ENCODE measurements at regions not wholly inside any gene's neighbourhood (a gene's known extent, or its start where the extent isn't known, plus 50 kb on each side); places are given as distances from the start of the nearest gene placed in this dataset.

GRCh38 chr21:17427157-17427556 lies 85.7 kb upstream of the CXADR start:
- no peak for DNase-seq (ENCODE audit: low read depth in 2 of 2, low spot score in 1 of 2)

- DNase-seq (ENCODE audit: low read depth in 2 of 2, low spot score in 1 of 2) = no peak
Observed at GRCh38 chr21:17427831-17428483, 84.9 kb upstream of the CXADR start.

DNA sequence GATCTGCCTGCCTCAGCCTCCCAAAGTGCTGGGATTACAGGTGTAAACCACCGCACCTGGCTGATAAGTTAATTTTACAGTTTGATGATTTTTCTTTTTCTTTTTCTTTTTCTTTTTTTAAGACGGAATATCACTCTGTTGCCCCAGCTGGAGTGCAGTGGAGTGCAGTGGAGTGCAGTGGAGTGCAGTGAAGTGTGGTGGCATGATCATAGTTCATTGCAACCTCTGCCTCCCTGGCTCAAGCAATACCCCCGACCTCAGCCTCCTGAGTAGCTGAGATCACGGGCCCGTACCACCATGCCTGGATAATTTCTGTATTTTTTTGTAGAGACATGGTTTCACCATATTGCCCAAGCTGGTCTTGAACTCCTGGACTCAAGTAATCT lies 84.4 kb upstream of the CXADR start:
- DNase-seq (ENCODE audit: low read depth in 2 of 2, low spot score in 1 of 2) = no peak

DNA sequence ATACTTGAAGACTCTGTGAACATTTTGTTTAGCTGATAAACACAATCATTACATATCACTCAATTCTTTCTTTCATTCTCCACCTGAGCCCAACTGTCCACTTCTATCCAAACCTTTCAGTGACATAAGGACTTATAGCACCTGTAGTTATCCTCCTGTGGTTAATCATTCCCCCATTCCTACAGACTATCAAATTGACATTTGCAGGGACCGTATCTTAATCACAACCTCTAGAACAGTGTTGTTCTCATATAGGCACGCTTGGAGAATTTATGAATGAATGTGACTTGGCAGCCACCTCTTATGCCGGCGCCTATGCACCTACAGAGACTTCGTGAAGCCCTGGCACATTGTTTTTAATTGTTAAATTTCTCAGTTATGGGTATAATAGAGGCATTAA lies 83.9 kb upstream of the CXADR start:
- no peak for DNase-seq (ENCODE audit: low read depth in 2 of 2, low spot score in 1 of 2)

DNA sequence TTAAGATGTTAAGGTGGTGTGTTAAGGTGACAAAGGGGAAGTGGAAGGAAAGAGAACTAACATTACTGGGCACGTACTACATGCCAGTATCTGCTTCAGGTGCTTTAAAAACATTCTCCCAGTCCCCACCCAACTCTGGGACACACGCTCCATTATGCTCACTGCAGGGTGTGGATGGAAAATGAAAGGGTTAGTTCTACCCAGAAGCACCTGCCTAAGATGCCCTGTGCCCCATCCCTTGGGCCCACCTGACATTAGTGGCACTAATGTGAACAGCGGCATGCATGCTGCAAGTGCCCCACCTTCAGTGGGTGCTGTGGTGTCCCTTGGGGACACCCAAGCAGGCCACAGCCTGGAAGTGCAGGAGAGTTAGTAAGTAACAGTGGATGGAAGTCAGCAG lies 82.9 kb upstream of the CXADR start:
- no peak for DNase-seq (ENCODE audit: low read depth in 2 of 2, low spot score in 1 of 2)

- no peak for DNase-seq (ENCODE audit: low read depth in 2 of 2, low spot score in 1 of 2)
Observed at GRCh38 chr21:17432732-17433057, 80.1 kb upstream of the CXADR start.

DNA sequence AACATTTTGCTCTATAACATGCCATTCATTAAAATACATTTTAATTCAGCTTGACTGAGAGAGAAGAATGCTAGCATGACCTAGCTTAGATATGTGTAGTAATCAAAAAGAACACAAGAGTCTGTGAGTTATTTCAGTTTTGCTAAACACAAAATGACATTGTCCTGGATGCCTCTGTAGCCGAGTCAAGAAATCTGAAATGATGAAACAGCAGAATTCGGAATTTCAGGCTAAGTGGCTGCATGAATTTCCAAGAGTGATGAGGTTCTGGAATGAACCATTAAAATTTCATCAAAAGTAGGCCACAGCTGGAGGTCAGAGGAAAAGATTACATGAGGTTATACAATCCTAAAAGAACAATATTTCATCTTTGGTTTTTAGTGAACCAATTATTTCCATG lies 79.1 kb upstream of the CXADR start:
- no peak for DNase-seq (ENCODE audit: low read depth in 2 of 2, low spot score in 1 of 2)

DNA sequence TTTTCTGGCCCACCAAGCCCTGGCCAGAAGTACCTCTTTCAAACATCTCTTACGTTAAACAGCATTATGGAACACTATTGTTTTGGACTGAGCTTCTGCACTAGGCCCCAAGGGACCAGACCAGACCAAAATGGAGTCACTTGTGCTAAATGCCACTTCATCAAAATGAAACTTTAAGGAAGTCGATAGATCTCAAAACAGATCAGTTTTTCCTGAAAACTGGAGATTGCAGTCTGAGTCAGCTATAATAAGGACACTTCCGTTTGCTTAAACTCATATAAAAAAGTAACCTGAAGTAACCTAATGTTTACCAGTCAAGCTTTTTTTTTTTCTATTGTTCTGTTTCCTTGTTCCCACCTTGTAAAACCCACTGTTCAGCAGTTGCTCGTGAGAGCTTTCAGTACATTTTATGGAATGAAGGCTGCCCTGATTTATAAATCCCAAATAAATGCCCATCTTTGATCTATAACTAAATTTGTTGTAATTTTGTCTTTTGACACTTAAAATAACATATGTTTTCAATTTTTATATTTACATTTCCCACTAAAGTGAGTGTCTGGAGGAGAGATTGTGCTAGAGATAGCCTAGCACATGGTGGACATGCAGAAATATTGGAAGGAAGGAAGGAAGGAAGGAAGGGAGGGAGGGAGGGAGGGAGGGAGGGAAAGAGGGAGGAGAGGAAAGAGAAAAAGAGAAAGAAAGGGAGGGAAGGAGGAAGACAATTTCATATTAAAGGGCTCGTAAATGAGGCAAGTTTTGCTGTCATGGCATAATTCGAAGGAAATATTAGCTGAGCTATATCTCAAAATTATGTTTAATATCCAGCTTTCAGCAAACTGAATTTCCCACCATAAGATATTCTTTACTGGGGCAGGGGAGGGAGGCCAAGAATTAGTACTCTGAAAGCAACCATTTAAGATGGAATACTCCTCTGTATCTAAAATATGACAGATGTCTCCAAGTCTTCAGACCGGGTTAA lies 77.0 kb upstream of the CXADR start:
- DNase-seq (ENCODE audit: low read depth in 2 of 2, low spot score in 1 of 2) = no peak

GRCh38 chr21:17436626-17437111 lies 76.2 kb upstream of the CXADR start:
- no peak for DNase-seq (ENCODE audit: low read depth in 2 of 2, low spot score in 1 of 2)

DNA sequence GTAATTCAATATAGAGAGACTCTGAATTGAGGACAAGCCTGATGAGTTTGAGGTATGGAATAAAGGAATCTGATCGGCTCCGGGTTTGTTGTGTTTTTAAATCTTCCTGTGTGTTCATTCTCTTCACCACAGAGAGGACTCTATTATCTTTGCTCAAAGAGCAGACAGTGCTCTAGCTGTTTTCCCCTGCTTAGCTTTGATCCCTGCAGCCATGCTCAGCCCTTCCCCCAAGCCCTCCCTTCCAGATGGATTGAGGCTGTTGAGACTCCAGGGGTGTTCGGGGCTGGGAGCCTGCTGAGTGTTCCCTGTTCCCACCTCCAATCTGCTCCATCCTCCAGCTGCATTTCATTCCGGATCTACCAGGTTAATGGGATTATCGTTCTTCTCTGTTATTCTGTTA lies 74.2 kb upstream of the CXADR start:
- no peak for DNase-seq (ENCODE audit: low read depth in 2 of 2, low spot score in 1 of 2)

- DNase-seq (ENCODE audit: low read depth in 2 of 2, low spot score in 1 of 2) = no peak
Observed at GRCh38 chr21:17440969-17441368, 71.9 kb upstream of the CXADR start.

DNA sequence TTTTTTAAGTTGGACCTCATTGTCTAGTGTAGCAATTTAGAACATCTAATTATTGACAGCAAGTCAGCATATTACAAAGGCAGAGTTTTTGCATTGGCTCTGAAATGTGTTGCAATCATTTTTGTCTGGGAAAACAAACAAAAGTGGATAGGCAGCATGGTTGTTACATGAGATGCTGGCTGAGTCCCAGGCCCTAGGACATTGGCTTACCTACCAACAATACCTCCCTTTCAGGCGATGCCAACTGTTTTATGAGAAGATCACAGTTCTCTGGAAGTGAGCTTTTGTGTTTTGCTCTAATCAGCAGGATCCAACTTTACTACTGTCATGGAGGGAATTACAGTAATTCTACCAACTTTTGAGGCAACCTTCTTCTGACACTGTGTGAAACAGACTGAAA lies 71.5 kb upstream of the CXADR start:
- DNase-seq (ENCODE audit: low read depth in 2 of 2, low spot score in 1 of 2) = no peak

GRCh38 chr21:17442165-17442564 lies 70.7 kb upstream of the CXADR start:
- DNase-seq (ENCODE audit: low read depth in 2 of 2, low spot score in 1 of 2) = no peak

GRCh38 chr21:17444828-17445227 lies 68.0 kb upstream of the CXADR start:
- DNase-seq (ENCODE audit: low read depth in 2 of 2, low spot score in 1 of 2) = no peak

- DNase-seq (ENCODE audit: low read depth in 2 of 2, low spot score in 1 of 2) = no peak
Observed at GRCh38 chr21:17446737-17447136, 66.1 kb upstream of the CXADR start.

- DNase-seq (ENCODE audit: low read depth in 2 of 2, low spot score in 1 of 2) = no peak
Observed at GRCh38 chr21:17449701-17450100, 63.1 kb upstream of the CXADR start.

GRCh38 chr21:17451364-17451891 lies 61.4 kb upstream of the CXADR start:
- no peak for DNase-seq (ENCODE audit: low read depth in 2 of 2, low spot score in 1 of 2)

- DNase-seq (ENCODE audit: low read depth in 2 of 2, low spot score in 1 of 2) = no peak
Observed at GRCh38 chr21:17454315-17455027, 58.4 kb upstream of the CXADR start.

DNA sequence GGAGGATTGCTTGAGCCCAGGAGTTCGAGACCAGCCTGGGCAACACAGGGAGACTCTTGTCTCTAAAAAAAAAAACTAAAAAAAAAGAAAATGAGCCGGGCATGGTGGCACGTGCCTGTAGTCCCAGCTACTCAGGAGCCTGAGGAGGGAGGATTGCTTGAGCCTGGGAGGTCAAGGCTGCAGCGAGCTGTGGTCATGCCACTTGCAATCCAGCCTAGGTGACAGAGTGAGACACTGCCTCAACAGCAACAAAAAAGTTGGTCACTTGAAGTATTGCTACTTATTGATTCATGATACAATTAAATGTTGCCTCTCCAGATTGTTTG lies 57.9 kb upstream of the CXADR start:
- no peak for DNase-seq (ENCODE audit: low read depth in 2 of 2, low spot score in 1 of 2)

GRCh38 chr21:17455451-17455850 lies 57.4 kb upstream of the CXADR start:
- DNase-seq (ENCODE audit: low read depth in 2 of 2, low spot score in 1 of 2) = no peak

- no peak for DNase-seq (ENCODE audit: low read depth in 2 of 2, low spot score in 1 of 2)
Observed at GRCh38 chr21:17458279-17458678, 54.6 kb upstream of the CXADR start.

GRCh38 chr21:17460094-17460493 lies 52.7 kb upstream of the CXADR start:
- DNase-seq (ENCODE audit: low read depth in 2 of 2, low spot score in 1 of 2) = no peak

All from stimulated activated CD8-positive, alpha-beta memory T cell treated with anti-CD3 and anti-CD28 coated beads, Interleukin-4, amount 100 ng/mL, for 1 hour (primary cell).